Mesendoderm (in vitro differentiated cells): ENCODE measurements at regions not wholly inside any gene's neighbourhood (a gene's known extent, or its start where the extent isn't known, plus 50 kb on each side); places are given as distances from the start of the nearest gene placed in this dataset.
"Not testable (repeated sequence)": the region's sequence is repeated elsewhere in the genome, so short reads cannot be mapped to it uniquely, and the experiment has no call there.

Source experiments
- DNase-seq: peaks from one replicate; pipeline ENCODE4 v3.0.0; 2013
- H2AK5ac ChIP-seq: 2 replicates; pipeline ENCODE4 v1.6.1; 2013; ENCODE audit warnings: low read length, inconsistent platforms
- H2BK120ac ChIP-seq: 2 replicates; pipeline ENCODE4 v1.6.1; 2013; ENCODE audit warnings: low read depth, mild to moderate bottlenecking, low read length, moderate library complexity, mixed read lengths
- H2BK15ac ChIP-seq: replicated peaks from 2 replicates; pipeline ENCODE4 v1.6.1; 2013; ENCODE audit warnings: low read depth, mild to moderate bottlenecking, moderate library complexity
- H2BK5ac ChIP-seq: 2 replicates; pipeline ENCODE4 v1.6.1; 2013; ENCODE audit warnings: low read length, inconsistent platforms
- H3K18ac ChIP-seq: 2 replicates; pipeline ENCODE4 v1.6.1; 2013; ENCODE audit warnings: mild to moderate bottlenecking, low read length, mixed read lengths
- H3K23ac ChIP-seq: one replicate; pipeline ENCODE4 v1.6.1; 2013; ENCODE audit warnings: low read length
- H3K27ac ChIP-seq: 2 replicates; pipeline ENCODE4 v1.5.1; 2013; ENCODE audit warnings: low read depth, mild to moderate bottlenecking, inconsistent platforms, low read length, moderate library complexity
- H3K27me3 ChIP-seq: 2 replicates; pipeline ENCODE4 v1.6.1; 2013; ENCODE audit warnings: low read length, control low read depth, mild to moderate bottlenecking, inconsistent platforms; ENCODE audit not compliant: insufficient read depth, poor library complexity
- H3K36me3 ChIP-seq: 2 replicates; pipeline ENCODE4 v1.6.1; 2013; ENCODE audit warnings: low read length, inconsistent platforms; ENCODE audit not compliant: control insufficient read depth, insufficient read depth
- H3K4ac ChIP-seq: one replicate; pipeline ENCODE4 v1.6.1; 2013; ENCODE audit warnings: low read depth, mild to moderate bottlenecking, low read length, moderate library complexity
- H3K4me1 ChIP-seq: 2 replicates; pipeline ENCODE4 v1.6.1; 2013; ENCODE audit warnings: low read depth, low read length, inconsistent platforms; ENCODE audit not compliant: control insufficient read depth
- H3K4me2 ChIP-seq: 2 replicates; pipeline ENCODE4 v1.6.1; 2013; ENCODE audit warnings: low read length
- H3K4me3 ChIP-seq: 2 replicates; pipeline ENCODE4 v1.5.1; 2013; ENCODE audit warnings: mild to moderate bottlenecking, low read length
- H3K56ac ChIP-seq: one replicate; pipeline ENCODE4 v1.6.1; 2013; ENCODE audit warnings: low read length
- H3K79me1 ChIP-seq: 2 replicates; pipeline ENCODE4 v1.6.1; 2013; ENCODE audit warnings: low read length, inconsistent platforms
- H3K79me2 ChIP-seq: 2 replicates; pipeline ENCODE4 v1.6.1; 2013; ENCODE audit warnings: mild to moderate bottlenecking, low read length; ENCODE audit not compliant: control insufficient read depth, insufficient read depth
- H3K9ac ChIP-seq: 2 replicates; pipeline ENCODE4 v1.6.1; 2013; ENCODE audit warnings: low read length, inconsistent platforms
- H4K5ac ChIP-seq: one replicate; pipeline ENCODE4 v1.6.1; 2013; ENCODE audit warnings: low read length
- H4K8ac ChIP-seq: one replicate; pipeline ENCODE4 v1.6.1; 2013; ENCODE audit warnings: low read depth, mild to moderate bottlenecking, control low read depth, low read length, moderate library complexity
- WGBS: extraction: QIAGEN DNeasy Blood & Tissue Kit; methylation state at CpG from one replicate; pipeline ENCODE4 v1.1.7; 2013; ENCODE audit warnings: low lambda C conversion rate, missing lambda C conversion rate; ENCODE audit not compliant: insufficient coverage; ENCODE audit errors: extremely low coverage; 5-methylcytosine and 5-hydroxymethylcytosine counted together

DNA sequence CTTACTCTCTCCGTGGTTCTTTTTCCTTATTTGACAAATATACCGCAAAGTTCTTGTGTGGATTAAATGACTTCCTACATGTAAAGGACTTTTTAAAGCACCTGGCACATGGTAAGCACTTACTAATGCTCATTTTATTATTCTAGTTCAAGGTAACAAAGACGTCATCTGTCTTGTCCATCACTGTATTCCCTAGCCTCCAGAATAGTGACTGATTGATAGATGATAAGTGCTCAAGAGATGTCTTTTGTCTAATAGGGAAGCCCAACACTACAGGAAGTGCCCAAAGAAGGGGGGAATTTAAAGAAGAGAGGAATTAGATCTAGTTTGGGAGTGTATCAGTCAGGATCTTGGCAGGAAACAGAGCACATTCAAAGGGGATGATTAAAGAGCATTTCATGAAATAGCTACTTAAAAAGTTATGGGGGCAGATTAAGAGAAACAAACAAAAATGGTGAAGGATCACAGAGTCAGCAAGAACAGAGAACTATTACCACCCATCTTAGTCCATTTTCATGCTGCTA lies 151.9 kb downstream of the GXYLT1 start:
- H3K18ac ChIP-seq = no peak overlapping the region
- no peak overlapping the region for H2BK15ac ChIP-seq
- no peak for DNase-seq
- H3K56ac ChIP-seq = no peak overlapping the region
- no peak overlapping the region for H3K23ac ChIP-seq
- no peak overlapping the region for H3K4me3 ChIP-seq
- no peaks in the 10 kb centered on the region for H3K4me1 ChIP-seq
- no peak overlapping the region for H2BK5ac ChIP-seq
- no peak overlapping the region for H3K4me2 ChIP-seq
- no CpG with 5 or more reads among the region's 3 CpGs for WGBS
- no peaks in the 10 kb centered on the region for H3K36me3 ChIP-seq
- no peaks in the 10 kb centered on the region for H3K79me2 ChIP-seq
- no peak overlapping the region for H2AK5ac ChIP-seq
- H3K79me1 ChIP-seq = no peaks in the 10 kb centered on the region
- no peak overlapping the region for H2BK120ac ChIP-seq
- H3K27ac ChIP-seq = no peak overlapping the region
- H3K4ac ChIP-seq = no peak overlapping the region
- H3K27me3 ChIP-seq = no peaks in the 10 kb centered on the region
- no peak overlapping the region for H3K9ac ChIP-seq
- no peak overlapping the region for H4K8ac ChIP-seq
- H4K5ac ChIP-seq = no peak overlapping the region

- WGBS = no CpG with 5 or more reads among the region's 1 CpG
- H3K27ac ChIP-seq = no peak overlapping the region
- H3K4me2 ChIP-seq = no peak overlapping the region
- H3K23ac ChIP-seq = no peak overlapping the region
- H3K4me3 ChIP-seq = no peak overlapping the region
- H3K36me3 ChIP-seq = no peaks in the 10 kb centered on the region
- no peak overlapping the region for H3K18ac ChIP-seq
- no peak overlapping the region for H4K8ac ChIP-seq
- no peaks in the 10 kb centered on the region for H3K27me3 ChIP-seq
- H3K79me1 ChIP-seq = no peaks in the 10 kb centered on the region
- no peaks in the 10 kb centered on the region for H3K4me1 ChIP-seq
- no peak overlapping the region for H3K9ac ChIP-seq
- H4K5ac ChIP-seq = no peak overlapping the region
- no peaks in the 10 kb centered on the region for H3K79me2 ChIP-seq
- no peak overlapping the region for H2BK5ac ChIP-seq
- no peak overlapping the region for H3K56ac ChIP-seq
- no peak overlapping the region for H3K4ac ChIP-seq
- H2BK15ac ChIP-seq = no peak overlapping the region
- DNase-seq = no peak
- H2BK120ac ChIP-seq = no peak overlapping the region
- no peak overlapping the region for H2AK5ac ChIP-seq
Measured at GRCh38 chr12:41992022-41992421, 152.7 kb downstream of the GXYLT1 start.

- no peak overlapping the region for H4K8ac ChIP-seq
- no peak overlapping the region for H2BK5ac ChIP-seq
- H3K79me1 ChIP-seq = no peaks in the 10 kb centered on the region
- H3K23ac ChIP-seq = no peak overlapping the region
- H3K4me2 ChIP-seq = no peak overlapping the region
- H4K5ac ChIP-seq = no peak overlapping the region
- no peak overlapping the region for H2AK5ac ChIP-seq
- no peak overlapping the region for H3K4me3 ChIP-seq
- no peak overlapping the region for H3K4ac ChIP-seq
- no peak overlapping the region for H3K18ac ChIP-seq
- no peaks in the 10 kb centered on the region for H3K4me1 ChIP-seq
- WGBS = no CpG with 5 or more reads among the region's 2 CpGs
- H2BK15ac ChIP-seq = no peak overlapping the region
- H3K36me3 ChIP-seq = no peaks in the 10 kb centered on the region
- no peak overlapping the region for H3K27ac ChIP-seq
- H2BK120ac ChIP-seq = no peak overlapping the region
- no peaks in the 10 kb centered on the region for H3K79me2 ChIP-seq
- no peak for DNase-seq
- no peak overlapping the region for H3K56ac ChIP-seq
- no peaks in the 10 kb centered on the region for H3K27me3 ChIP-seq
- no peak overlapping the region for H3K9ac ChIP-seq
Measured at GRCh38 chr12:41988715-41989114, 156.0 kb downstream of the GXYLT1 start.

- not testable (repeated sequence) for H3K56ac ChIP-seq
- no CpG with 5 or more reads among the region's 2 CpGs for WGBS
Measured at GRCh38 chr12:41986513-41986912, 158.2 kb downstream of the GXYLT1 start.

DNA sequence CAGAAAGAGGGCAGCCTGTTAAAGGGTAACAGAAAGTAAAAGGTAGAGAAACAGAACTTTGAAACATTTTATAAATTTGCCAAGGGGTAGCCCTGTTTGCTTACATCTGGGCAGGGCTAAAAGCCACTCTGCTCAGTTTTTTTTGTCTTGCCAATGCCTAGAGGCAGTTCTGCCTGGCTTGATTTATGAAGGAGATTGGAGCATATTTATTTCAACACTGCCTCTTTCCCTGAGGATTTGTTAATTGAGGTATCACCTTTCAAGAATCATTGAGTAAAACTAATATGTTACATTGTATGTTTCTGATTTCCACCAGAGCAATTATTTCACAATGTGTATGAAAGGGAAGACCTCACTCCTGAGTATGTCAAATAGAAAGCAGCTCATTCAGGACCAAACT lies 160.8 kb downstream of the GXYLT1 start:
- Histone ChIP-seq H3K27me3 (no peaks in the 10 kb centered on the region), H3K27ac (no peak overlapping the region), H2AK5ac (no peak overlapping the region), H3K79me2 (no peaks in the 10 kb centered on the region), H4K8ac (no peak overlapping the region), H3K4ac (no peak overlapping the region), H3K4me1 (no peaks in the 10 kb centered on the region), H3K4me3 (no peak overlapping the region), H2BK15ac (no peak overlapping the region), H3K23ac (no peak overlapping the region), H3K56ac (no peak overlapping the region), H3K9ac (no peak overlapping the region), H2BK5ac (no peak overlapping the region), H2BK120ac (no peak overlapping the region), H3K4me2 (no peak overlapping the region), H3K79me1 (no peaks in the 10 kb centered on the region), H4K5ac (no peak overlapping the region), H3K18ac (no peak overlapping the region), H3K36me3 (no peaks in the 10 kb centered on the region)
- no peak for DNase-seq

More at GRCh38 chr12:41986513-41986912, 158.2 kb downstream of the GXYLT1 start:
- H3K4me1 ChIP-seq, H3K18ac ChIP-seq, H2BK15ac ChIP-seq, H3K36me3 ChIP-seq, H4K8ac ChIP-seq, H3K23ac ChIP-seq, H3K27me3 ChIP-seq, H3K4ac ChIP-seq, H3K79me1 ChIP-seq, H4K5ac ChIP-seq, H2BK120ac ChIP-seq, H3K9ac ChIP-seq, H3K27ac ChIP-seq, DNase-seq, H3K79me2 ChIP-seq, H2AK5ac ChIP-seq, H3K4me2 ChIP-seq, H3K4me3 ChIP-seq, H2BK5ac ChIP-seq: not testable (repeated sequence)

- DNase-seq = no peak
Measured at GRCh38 chr12:41983394-41983793, 161.3 kb downstream of the GXYLT1 start.

More at GRCh38 chr12:41983394-41983793, 161.3 kb downstream of the GXYLT1 start:
- Histone ChIP-seq H2BK15ac (no peak overlapping the region), H3K4me3 (no peak overlapping the region), H4K5ac (no peak overlapping the region), H3K4ac (no peak overlapping the region), H3K36me3 (no peaks in the 10 kb centered on the region), H2BK120ac (no peak overlapping the region), H3K9ac (no peak overlapping the region), H4K8ac (no peak overlapping the region), H3K27me3 (no peaks in the 10 kb centered on the region), H3K23ac (no peak overlapping the region), H2AK5ac (no peak overlapping the region), H3K4me2 (no peak overlapping the region), H3K27ac (no peak overlapping the region), H3K56ac (no peak overlapping the region), H3K79me2 (no peaks in the 10 kb centered on the region), H2BK5ac (no peak overlapping the region), H3K4me1 (no peaks in the 10 kb centered on the region), H3K18ac (no peak overlapping the region), H3K79me1 (no peaks in the 10 kb centered on the region)
- no CpG with 5 or more reads among the region's 1 CpG for WGBS
